ENCODE measurements at regions not wholly inside any gene's neighbourhood (a gene's known extent, or its start where the extent isn't known, plus 50 kb on each side); places are given as distances from the start of the nearest gene placed in this dataset.

DNA sequence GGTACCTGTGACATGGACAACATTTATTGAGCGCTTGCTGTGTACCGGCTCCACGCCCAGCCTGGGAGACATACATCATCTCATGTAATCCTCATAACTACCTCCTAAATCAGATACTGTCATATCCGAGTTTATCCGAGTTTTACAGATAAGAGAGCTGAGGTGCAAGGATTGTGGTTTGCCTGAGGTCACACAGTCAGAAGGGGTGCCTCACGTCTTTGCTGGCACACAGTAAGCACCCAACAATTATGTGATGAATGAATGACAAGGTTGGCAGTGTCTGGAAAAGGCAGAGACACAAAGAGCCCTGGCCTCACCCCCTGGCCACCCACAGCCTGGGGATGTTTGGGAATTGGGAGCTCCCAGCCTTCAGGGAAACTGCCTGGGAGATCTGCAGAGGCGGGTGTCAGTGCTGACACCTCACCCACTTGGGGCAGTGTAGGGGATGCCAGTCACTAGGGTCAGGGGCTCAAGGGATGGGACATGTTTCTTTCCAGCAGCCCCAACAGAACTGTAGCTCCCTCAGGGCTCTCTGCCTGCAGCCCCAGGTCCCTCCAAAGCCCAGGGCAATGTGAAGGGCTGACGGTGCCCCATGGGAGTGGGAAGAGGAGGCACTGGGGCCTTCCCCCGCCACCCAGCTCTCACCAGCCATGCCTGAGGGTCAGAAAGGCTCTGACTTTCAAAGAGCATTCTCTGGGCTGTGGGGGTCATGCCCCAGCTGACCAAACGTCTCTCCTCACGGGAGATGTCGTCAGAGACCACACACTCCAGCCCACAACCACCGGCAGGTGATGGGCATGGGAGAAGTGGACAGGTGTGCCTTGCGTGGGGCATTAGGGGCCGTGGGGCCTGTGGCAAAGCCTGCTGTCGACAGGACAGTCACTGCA, 157.5 kb downstream of the ZFP36L2 start:
- H3K9me3 ChIP-seq (ENCODE audit: control insufficient read depth in 1 of 2, insufficient read depth in 1 of 2, low read depth in 1 of 2, low read length in 2 of 2): no peaks in the 10 kb centered on the region
- POLR2A ChIA-PET: no interaction called here
- no peak overlapping the region for H3K4me2 ChIP-seq (ENCODE audit: low read length)
- no peaks in the 10 kb centered on the region for H3K36me3 ChIP-seq (ENCODE audit: control insufficient read depth in 1 of 2, insufficient read depth in 2 of 2, low read length in 2 of 2)
- H4K20me1 ChIP-seq (ENCODE audit: insufficient read depth): no peaks in the 10 kb centered on the region
- H3K27me3 ChIP-seq (ENCODE audit: insufficient read depth, low read length): no peaks in the 10 kb centered on the region
- H3K27ac ChIP-seq (ENCODE audit: low read depth, low read length): no peak overlapping the region
- RAD21 ChIA-PET (ENCODE audit: low non-redundant PET in 1 of 2, low total read pairs in 2 of 2, uncharacterized antibody in 2 of 2, unreplicated experiment in 2 of 2): no interaction called here
- H3K9ac ChIP-seq (ENCODE audit: low read length): no peak overlapping the region
- no peaks in the 10 kb centered on the region for H3K9me2 ChIP-seq (ENCODE audit: insufficient read depth)
- H3K4me1 ChIP-seq (ENCODE audit: control insufficient read depth in 1 of 2, insufficient read depth in 2 of 2, low read length in 2 of 2): no peaks in the 10 kb centered on the region; a peak in 1 of 4 replicates
- H2AFZ ChIP-seq (ENCODE audit: low read depth, low read length, poor library complexity, severe bottlenecking): no peak overlapping the region
- H3K4me3 ChIP-seq (replicated peaks in 1 of 2; ENCODE audit: low read depth in 1 of 2, low read length in 2 of 2): no peak overlapping the region
- no peaks in the 10 kb centered on the region for H3K79me2 ChIP-seq (ENCODE audit: insufficient read depth, low read length)
- no TSS peak for BruUV-seq (replicated peaks)
- CTCF ChIA-PET: no interaction called here
- intact Hi-C loops (cut with micrococcal nuclease): no loop called here
- DNase-seq (ENCODE audit: low read depth, low spot score) (no peak), ATAC-seq (no peak)
- no peak for TF ChIP-seq YY1 (IDR thresholded peaks at IDR 0.05; ENCODE audit: extremely low read depth, insufficient replicate concordance, low read depth, low read length)
- no peak for TF ChIP-seq ELF1 (IDR thresholded peaks at IDR 0.05; ENCODE audit: borderline replicate concordance, low read depth)
- no peak for TF ChIP-seq FOSL1 (IDR thresholded peaks at IDR 0.05; ENCODE audit: low read depth)
- no peak for TF ChIP-seq CEBPB (IDR thresholded peaks at IDR 0.05; ENCODE audit: low read depth)
- TF ChIP-seq SRF (IDR thresholded peaks at IDR 0.05; ENCODE audit: low read depth): no peak
- no peak for TF ChIP-seq POLR2A (IDR thresholded peaks at IDR 0.05; ENCODE audit: borderline replicate concordance, extremely low read depth, insufficient read depth, insufficient read length)
- no peak for TF ChIP-seq ZNF274 (IDR thresholded peaks at IDR 0.05; ENCODE audit: low read depth, low read length)

DNA sequence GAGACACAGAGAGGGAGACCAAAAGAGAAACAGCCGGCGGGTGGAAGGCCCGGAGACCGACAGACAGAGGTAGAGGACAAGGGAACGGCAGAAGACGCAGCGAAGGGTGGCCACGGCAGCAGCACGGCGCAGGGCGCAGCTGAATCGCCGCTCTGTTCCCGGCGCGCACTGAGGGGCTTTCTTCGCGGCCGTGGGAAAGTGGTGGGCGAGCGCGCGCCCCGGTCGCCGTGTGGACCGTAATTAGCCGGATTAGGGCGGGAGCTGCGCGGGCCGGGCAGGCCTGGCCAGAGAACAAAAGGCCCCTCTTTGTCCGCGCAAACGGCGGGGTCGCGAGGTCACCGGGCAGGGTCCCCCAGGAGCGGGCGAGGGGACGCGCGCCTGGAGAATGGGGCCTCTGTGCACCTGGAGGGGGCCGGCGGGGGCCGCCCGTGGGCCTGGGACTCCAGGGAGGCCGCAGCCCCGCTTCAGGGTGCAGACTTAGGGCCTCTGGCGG, 158.3 kb downstream of the ZFP36L2 start:
- TF ChIP-seq SRF (IDR thresholded peaks at IDR 0.05; ENCODE audit: low read depth) (no peak), ZNF274 (IDR thresholded peaks at IDR 0.05; ENCODE audit: low read depth, low read length) (no peak), EZH2phosphoT487 (IDR thresholded peaks at IDR 0.05; ENCODE audit: borderline replicate concordance) (no peak), CBX3 (IDR thresholded peaks at IDR 0.05; ENCODE audit: low read depth) (no peak)
- TF ChIP-seq, protein P1, sequence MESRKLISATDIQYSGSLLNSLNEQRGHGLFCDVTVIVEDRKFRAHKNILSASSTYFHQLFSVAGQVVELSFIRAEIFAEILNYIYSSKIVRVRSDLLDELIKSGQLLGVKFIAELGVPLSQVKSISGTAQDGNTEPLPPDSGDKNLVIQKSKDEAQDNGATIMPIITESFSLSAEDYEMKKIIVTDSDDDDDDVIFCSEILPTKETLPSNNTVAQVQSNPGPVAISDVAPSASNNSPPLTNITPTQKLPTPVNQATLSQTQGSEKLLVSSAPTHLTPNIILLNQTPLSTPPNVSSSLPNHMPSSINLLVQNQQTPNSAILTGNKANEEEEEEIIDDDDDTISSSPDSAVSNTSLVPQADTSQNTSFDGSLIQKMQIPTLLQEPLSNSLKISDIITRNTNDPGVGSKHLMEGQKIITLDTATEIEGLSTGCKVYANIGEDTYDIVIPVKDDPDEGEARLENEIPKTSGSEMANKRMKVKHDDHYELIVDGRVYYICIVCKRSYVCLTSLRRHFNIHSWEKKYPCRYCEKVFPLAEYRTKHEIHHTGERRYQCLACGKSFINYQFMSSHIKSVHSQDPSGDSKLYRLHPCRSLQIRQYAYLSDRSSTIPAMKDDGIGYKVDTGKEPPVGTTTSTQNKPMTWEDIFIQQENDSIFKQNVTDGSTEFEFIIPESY (IDR thresholded peaks at IDR 0.05; ENCODE audit: extremely low read depth, insufficient replicate concordance, low read length): no peak
- TF ChIP-seq, protein P2, sequence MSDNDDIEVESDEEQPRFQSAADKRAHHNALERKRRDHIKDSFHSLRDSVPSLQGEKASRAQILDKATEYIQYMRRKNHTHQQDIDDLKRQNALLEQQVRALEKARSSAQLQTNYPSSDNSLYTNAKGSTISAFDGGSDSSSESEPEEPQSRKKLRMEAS (IDR thresholded peaks at IDR 0.05): no peak
- Histone ChIP-seq H3K4me3 (replicated peaks in 1 of 2; ENCODE audit: low read depth in 1 of 2, low read length in 2 of 2) (no peak overlapping the region), H3K9me2 (ENCODE audit: insufficient read depth) (no peaks in the 10 kb centered on the region), H3K4me2 (ENCODE audit: low read length) (no peak overlapping the region), H3K36me3 (ENCODE audit: control insufficient read depth in 1 of 2, insufficient read depth in 2 of 2, low read length in 2 of 2) (no peaks in the 10 kb centered on the region), H4K20me1 (ENCODE audit: insufficient read depth) (no peaks in the 10 kb centered on the region), H3K27me3 (ENCODE audit: insufficient read depth, low read length) (no peaks in the 10 kb centered on the region), H3K4me1 (ENCODE audit: control insufficient read depth in 1 of 2, insufficient read depth in 2 of 2, low read length in 2 of 2) (no peaks in the 10 kb centered on the region; a peak in 1 of 4 replicates), H3K79me2 (ENCODE audit: insufficient read depth, low read length) (no peaks in the 10 kb centered on the region), H3K9ac (ENCODE audit: low read length) (no peak overlapping the region), H3K27ac (ENCODE audit: low read depth, low read length) (no peak overlapping the region), H2AFZ (ENCODE audit: low read depth, low read length, poor library complexity, severe bottlenecking) (no peak overlapping the region), H3K9me3 (ENCODE audit: control insufficient read depth in 1 of 2, insufficient read depth in 1 of 2, low read depth in 1 of 2, low read length in 2 of 2) (no peaks in the 10 kb centered on the region)
- DNase-seq (ENCODE audit: low read depth, low spot score) (no peak), ATAC-seq (no peak)
- ChIA-PET RAD21 (ENCODE audit: low non-redundant PET in 1 of 2, low total read pairs in 2 of 2, uncharacterized antibody in 2 of 2, unreplicated experiment in 2 of 2) (no interaction called here), POLR2A (interaction anchor here (0.7 kb wide), 1 partner anchor 64 kb away, joined by 3 read pairs; no protein-coding TSS in a partner anchor), CTCF (no interaction called here)
- intact Hi-C loops (cut with micrococcal nuclease): no loop called here
- no TSS peak for BruUV-seq (replicated peaks)
